OCI-LY3 (cell line): ENCODE measurements at regions not wholly inside any gene's neighbourhood (a gene's known extent, or its start where the extent isn't known, plus 50 kb on each side); places are given as distances from the start of the nearest gene placed in this dataset.

ENCODE experiments used
- CTCF ChIP-seq: fragments of 200-600, 300-600 bp; sonication (generic); IDR thresholded peaks from 2 replicates; pipeline ENCODE4 v1.5.1; 2014; ENCODE audit warnings: antibody characterized with exemption, low read length, low read depth
- EZH2phosphoT487 ChIP-seq: fragments of 200-600 bp; shearing (Covaris generic); IDR thresholded peaks from 2 replicates; pipeline ENCODE4 v1.6.1; 2018; ENCODE audit warnings: antibody characterized with exemption, mixed run types, low read depth

- TF ChIP-seq EZH2phosphoT487 (no peak), CTCF (no peak)
These were observed 171.1 kb upstream of the STT3B start for GRCh38 chr3:31361371-31362273.
